NCI-H2081 (cell line): ENCODE measurements at regions not wholly inside any gene's neighbourhood (a gene's known extent, or its start where the extent isn't known, plus 50 kb on each side); places are given as distances from the start of the nearest gene placed in this dataset.

Experiments used
- DNase-seq, 2 experiments: peaks; one replicate each; lab custom pipeline; 2025; lab: John Stamatoyannopoulos, UW

GRCh38 chr4:119709418-119709817, 80.8 kb upstream of the PDE5A start:
- no peak for DNase-seq

GRCh38 chr4:119707336-119707735, 78.7 kb upstream of the PDE5A start:
- no peak for DNase-seq

GRCh38 chr4:119706804-119707203, 78.2 kb upstream of the PDE5A start:
- DNase-seq, result no peak

GRCh38 chr4:119697887-119698393, 69.3 kb upstream of the PDE5A start:
- no peak for DNase-seq

DNA sequence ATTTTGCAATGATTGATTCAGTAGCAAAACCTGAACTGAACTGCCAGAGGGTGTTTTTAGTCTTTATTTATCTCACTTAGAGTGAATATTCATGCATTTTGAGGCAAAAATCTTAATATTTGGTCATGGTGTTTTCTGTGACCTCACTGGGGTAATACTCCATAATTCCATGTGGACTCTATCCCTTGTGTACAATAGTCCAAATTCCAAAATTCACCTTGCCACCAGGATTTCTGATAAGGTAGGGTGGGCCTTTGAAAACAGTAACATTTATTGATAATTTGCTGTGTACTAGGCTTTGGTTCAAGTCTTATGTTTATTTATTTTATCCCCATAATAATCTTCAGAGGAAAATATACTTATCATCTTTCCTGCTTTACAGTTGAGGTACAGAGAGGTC, 68.4 kb upstream of the PDE5A start:
- DNase-seq, result no peak

- no peak for DNase-seq
Measured at GRCh38 chr4:119695216-119695615, 66.6 kb upstream of the PDE5A start.

DNA sequence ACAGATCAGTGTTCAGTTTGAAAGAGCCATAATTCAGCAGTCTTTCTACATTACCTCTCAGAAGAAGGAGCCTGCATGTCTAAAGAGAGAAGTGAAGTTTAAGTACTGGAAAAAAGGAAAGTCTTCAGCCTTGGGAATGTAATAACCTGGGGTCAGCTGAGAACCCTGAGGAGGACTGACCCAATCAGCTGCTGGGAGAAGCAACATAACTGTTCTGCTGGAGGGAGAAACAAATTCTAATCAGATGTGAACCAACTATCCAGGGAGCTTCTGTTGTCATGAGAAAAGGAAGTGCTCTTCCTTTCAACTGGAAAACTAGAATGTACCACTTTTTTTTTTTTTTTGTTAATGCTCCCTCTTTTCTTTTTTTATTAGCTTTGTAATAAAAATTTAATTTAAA, 64.5 kb upstream of the PDE5A start:
- DNase-seq, result no peak

- no peak for DNase-seq
Measured at GRCh38 chr4:119692001-119692400, 63.4 kb upstream of the PDE5A start.

DNA sequence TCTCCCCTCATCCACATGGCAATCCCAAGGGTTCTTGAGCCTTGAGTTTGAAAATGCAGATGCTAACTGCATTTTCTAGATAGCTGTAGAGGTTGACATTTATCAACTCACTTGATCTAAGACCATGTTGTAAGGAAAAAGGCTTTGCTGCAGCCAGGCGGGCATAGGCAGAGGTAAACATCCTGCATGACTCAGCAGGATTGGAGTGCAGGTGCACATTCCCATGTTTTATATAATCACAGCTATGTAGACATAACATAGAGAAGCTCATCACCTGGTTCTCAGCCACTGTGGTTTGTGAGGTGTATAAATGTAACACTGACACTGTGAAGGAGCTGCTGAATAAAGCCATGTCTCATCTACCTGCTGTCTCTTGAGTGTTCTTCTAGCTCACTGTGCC, 62.3 kb upstream of the PDE5A start:
- DNase-seq, result no peak

DNA sequence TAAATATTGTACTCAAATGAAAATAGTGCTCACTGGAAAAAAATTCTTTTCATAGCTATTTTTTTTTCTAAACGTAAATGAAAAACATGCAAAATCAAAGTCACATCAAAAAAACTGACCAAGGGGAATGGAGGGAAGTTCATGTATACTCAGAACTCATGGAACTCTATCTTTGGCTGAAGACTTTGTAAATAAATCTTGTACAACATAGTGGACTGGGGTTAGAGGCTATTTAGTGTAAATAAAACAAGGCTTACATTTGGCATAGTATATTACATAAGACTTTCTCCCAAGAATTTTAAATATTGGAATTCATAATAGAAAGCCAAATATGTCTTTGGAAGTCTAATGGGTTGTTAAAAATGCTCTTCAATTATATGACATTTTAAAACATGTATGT, 59.8 kb upstream of the PDE5A start:
- no peak for DNase-seq

DNA sequence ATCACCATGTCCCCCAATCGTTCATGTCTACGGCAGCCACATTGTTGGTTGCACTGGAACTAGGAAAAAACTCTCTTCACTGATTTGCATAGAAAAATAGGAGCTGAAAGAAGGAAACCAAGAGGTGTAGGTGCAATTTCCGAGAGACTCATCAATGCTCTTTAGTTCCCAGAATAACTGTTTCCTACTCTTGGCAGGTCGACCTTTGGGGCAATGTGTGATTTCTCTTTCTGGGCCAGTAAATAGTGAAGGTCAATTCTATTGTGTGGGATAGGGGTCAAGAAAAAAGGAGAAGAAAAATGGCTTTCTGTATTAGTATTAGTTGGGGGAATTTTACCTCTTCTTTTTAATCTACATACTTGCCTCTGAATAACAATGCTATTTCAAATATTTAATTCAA, 55.9 kb upstream of the PDE5A start:
- no peak for DNase-seq

DNA sequence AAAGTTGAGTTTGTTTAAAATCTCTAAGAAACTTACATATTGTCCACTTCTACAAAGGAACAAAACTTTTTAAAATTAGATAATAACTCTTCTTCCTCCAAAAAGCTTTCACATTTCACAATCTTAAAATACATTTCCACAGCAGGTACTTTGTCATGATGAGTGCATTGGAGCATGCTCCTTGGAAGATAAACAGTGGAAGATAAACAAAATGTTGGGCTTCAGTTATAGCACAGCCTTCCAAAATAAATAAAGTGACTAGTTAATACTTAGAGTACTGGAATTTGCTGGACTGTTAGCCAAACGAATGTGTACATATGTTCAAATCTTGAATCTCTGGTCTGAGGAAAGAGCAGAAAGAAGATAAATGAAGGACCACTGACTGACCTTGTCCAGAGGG, 54.9 kb upstream of the PDE5A start:
- no peak for DNase-seq

GRCh38 chr4:119682099-119682498, 53.5 kb upstream of the PDE5A start:
- DNase-seq, result no peak

- no peak for DNase-seq
Measured at GRCh38 chr4:119679251-119679650, 50.6 kb upstream of the PDE5A start.

GRCh38 chr4:119678761-119679160, 50.2 kb upstream of the PDE5A start:
- DNase-seq, result no peak
